HepG2 (cell line): ENCODE measurements at regions not wholly inside any gene's neighbourhood (a gene's known extent, or its start where the extent isn't known, plus 50 kb on each side); places are given as distances from the start of the nearest gene placed in this dataset.

Source experiments
- ATAC-seq: fragments of 200-7000 bp; cut with Tn5 transposase; 3 replicates; pipeline ENCODE4 v1.9.1; 2020; ENCODE audit warnings: mild to moderate bottlenecking, moderate library complexity
- BruUV-seq: library from RNA; stranded (reverse); fragments of 400-500 nt; replicated peaks from 2 replicates; lab custom pipeline; 2021; lab: Mats Ljungman, UMichigan
- CTCF ChIA-PET: fragments of 300-600 bp; formaldehyde crosslinking; extraction: SDS; loops from one replicate; lab custom pipeline; 2021; ENCODE audit warnings: low total read pairs, inconsistent platforms, low intra/inter-chr PET ratio; lab: Yijun Ruan, JAX
- POLR2A ChIA-PET: fragments of 350-600 bp; sonication (Branson Sonifier 250); formaldehyde crosslinking; loops from one replicate; lab custom pipeline; 2020; ENCODE audit warnings: antibody characterized with exemption, inconsistent platforms; lab: Yijun Ruan, JAX
- DNase-seq: peaks from one replicate; pipeline ENCODE4 v3.0.0-alpha.2; 2015; ENCODE audit warnings: low spot score
- FAIRE-seq: peaks from 3 replicates; lab custom pipeline; 2011; peaks lifted over from hg19 to GRCh38; lab: Jason Lieb, UNC
- H2AFZ ChIP-seq: one replicate; pipeline ENCODE4 v1.6.1; 2011; ENCODE audit warnings: low read length, inconsistent platforms
- H3K27ac ChIP-seq: fragments of 300-600 bp; 3 replicates; pipeline ENCODE4 v1.8.0; 2011; ENCODE audit warnings: mixed run types, mild to moderate bottlenecking, mixed read lengths, low read length, inconsistent platforms; ENCODE audit not compliant: insufficient read depth; ENCODE audit errors: extremely low read length
- H3K27me3 ChIP-seq, 2 experiments: fragments of 200-600 bp in 1 of 2; 2 replicates in 1 of 2; 3 replicates in 1 of 2; pipeline versions ENCODE4 v1.6.0 to v1.8.0; 2011; ENCODE audit warnings: low read length in 2 of 2, mild to moderate bottlenecking in 2 of 2, moderate library complexity in 2 of 2, inconsistent platforms in 1 of 2; ENCODE audit not compliant: insufficient read depth in 2 of 2, control insufficient read depth in 1 of 2
- H3K36me3 ChIP-seq, 2 experiments: fragments of 200-600 bp in 1 of 2; replicated peaks in 1 of 2; 2 replicates in 1 of 2; 3 replicates in 1 of 2; pipeline versions ENCODE4 v1.5.1 to v1.8.0; 2011; ENCODE audit warnings: low read length in 2 of 2, inconsistent platforms in 1 of 2; ENCODE audit not compliant: insufficient read depth in 2 of 2, control insufficient read depth in 1 of 2
- H3K4me1 ChIP-seq: 2 replicates; pipeline ENCODE4 v1.5.1; 2012; ENCODE audit warnings: low read length, inconsistent platforms; ENCODE audit not compliant: insufficient read depth
- H3K4me2 ChIP-seq: 2 replicates; pipeline ENCODE4 v1.6.0; 2011; ENCODE audit warnings: low read depth, low read length, inconsistent platforms
- H3K4me3 ChIP-seq, 3 experiments: fragments of 200-600 bp in 1 of 3; sonication (generic), shearing (Covaris generic) in 1 of 3; replicated peaks in 1 of 3; 2 replicates each; pipeline ENCODE4 v1.5.1; 2011 to 2016; ENCODE audit warnings: low read length in 3 of 3, inconsistent platforms in 2 of 3, low read depth in 2 of 3, mild to moderate bottlenecking in 2 of 3, control low read depth in 1 of 3, mixed read lengths in 1 of 3; ENCODE audit not compliant: insufficient read depth in 1 of 3
- H3K79me2 ChIP-seq: one replicate; pipeline ENCODE4 v1.6.1; 2011; ENCODE audit warnings: low read length, inconsistent platforms; ENCODE audit not compliant: insufficient read depth
- H3K9ac ChIP-seq: 2 replicates; pipeline ENCODE4 v1.6.0; 2011; ENCODE audit warnings: mild to moderate bottlenecking, low read depth, low read length, inconsistent platforms; ENCODE audit not compliant: insufficient read depth
- H3K9me3 ChIP-seq: 2 replicates; pipeline ENCODE4 v1.5.1; 2012; ENCODE audit warnings: mild to moderate bottlenecking, low read length
- H4K20me1 ChIP-seq: 2 replicates; pipeline ENCODE4 v1.6.0; 2011; ENCODE audit warnings: inconsistent platforms, mild to moderate bottlenecking, low read length, moderate library complexity; ENCODE audit not compliant: insufficient read depth
- BHLHE40 ChIP-seq: IDR thresholded peaks from 2 replicates; pipeline ENCODE4 v1.6.1; 2011; ENCODE audit warnings: low read length, improper control_type of control experiment
- DPF2 ChIP-seq: sonication (generic); formaldehyde crosslinking; IDR thresholded peaks from 2 replicates; pipeline ENCODE4 v1.4.0; 2020; ENCODE audit warnings: mild to moderate bottlenecking, low read depth, missing genetic modification reagents, borderline replicate concordance
- GATAD1 ChIP-seq: IDR thresholded peaks from 2 replicates; pipeline ENCODE4 v1.6.1; 2016; ENCODE audit warnings: missing genetic modification reagents, missing compliant biosample characterization
- ZNF350 ChIP-seq: sonication (generic); formaldehyde crosslinking; IDR thresholded peaks from 2 replicates; pipeline ENCODE4 v1.4.0; 2020; ENCODE audit warnings: mild to moderate bottlenecking, low read depth, missing genetic modification reagents, borderline replicate concordance
- ZNF878 ChIP-seq: sonication (generic); formaldehyde crosslinking; IDR thresholded peaks from 2 replicates; pipeline ENCODE4 v1.8.1; 2023; ENCODE audit warnings: mild to moderate bottlenecking, missing genetic modification reagents, moderate library complexity
- WGBS: methylation state at CpG from one replicate; pipeline ENCODE4 v1.1.6; 2017; ENCODE audit warnings: low lambda C conversion rate; 5-methylcytosine and 5-hydroxymethylcytosine counted together
- in situ Hi-C: cut with HindIII; loops from 2 replicates; pipeline ENCODE4 v1.10.0; 2017; ENCODE audit warnings: low pct_unique_long_range_greater_than_20kb; ENCODE audit not compliant: extremely low pct_ligation_motif_present
- intact Hi-C: fragments of 100-400 bp; cut with micrococcal nuclease; formaldehyde crosslinking; loops from one replicate; pipeline ENCODE4 v1.10.0; 2022; ENCODE audit not compliant: unreplicated experiment
- TF ChIP-seq, protein P1 (sequence below): sonication (generic); formaldehyde crosslinking; IDR thresholded peaks from 2 replicates; pipeline ENCODE4 v1.8.1; 2023; ENCODE audit warnings: mild to moderate bottlenecking, missing genetic modification reagents
- TF ChIP-seq, protein P2 (sequence below): sonication (generic); formaldehyde crosslinking; IDR thresholded peaks from 2 replicates; pipeline ENCODE4 v1.4.0; 2020; ENCODE audit warnings: mild to moderate bottlenecking, missing genetic modification reagents

DNA sequence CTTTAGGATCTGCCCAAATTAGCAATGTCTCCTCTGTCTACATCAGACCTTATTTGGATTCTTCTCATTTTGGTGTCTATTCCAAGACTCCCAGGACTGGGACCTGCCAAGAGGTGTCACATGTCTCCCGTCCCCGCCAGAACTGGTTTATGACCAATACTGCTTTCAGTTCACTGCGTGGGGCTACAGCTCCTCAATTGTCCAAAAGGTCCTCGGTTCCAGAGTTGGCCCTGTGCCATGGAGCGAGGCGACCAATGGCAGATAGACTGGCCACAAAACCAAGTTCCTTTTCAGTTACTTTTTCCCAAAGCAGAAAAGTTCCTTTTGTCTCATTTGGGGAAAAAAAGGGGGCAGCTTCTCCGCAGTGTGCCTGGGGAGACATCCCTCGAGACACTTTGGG lies 144.1 kb upstream of the ZNF236 start (continued):
- TF ChIP-seq, protein P1, sequence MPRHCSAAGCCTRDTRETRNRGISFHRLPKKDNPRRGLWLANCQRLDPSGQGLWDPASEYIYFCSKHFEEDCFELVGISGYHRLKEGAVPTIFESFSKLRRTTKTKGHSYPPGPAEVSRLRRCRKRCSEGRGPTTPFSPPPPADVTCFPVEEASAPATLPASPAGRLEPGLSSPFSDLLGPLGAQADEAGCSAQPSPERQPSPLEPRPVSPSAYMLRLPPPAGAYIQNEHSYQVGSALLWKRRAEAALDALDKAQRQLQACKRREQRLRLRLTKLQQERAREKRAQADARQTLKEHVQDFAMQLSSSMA = no peak
- TF ChIP-seq DPF2 = no peak

DNA sequence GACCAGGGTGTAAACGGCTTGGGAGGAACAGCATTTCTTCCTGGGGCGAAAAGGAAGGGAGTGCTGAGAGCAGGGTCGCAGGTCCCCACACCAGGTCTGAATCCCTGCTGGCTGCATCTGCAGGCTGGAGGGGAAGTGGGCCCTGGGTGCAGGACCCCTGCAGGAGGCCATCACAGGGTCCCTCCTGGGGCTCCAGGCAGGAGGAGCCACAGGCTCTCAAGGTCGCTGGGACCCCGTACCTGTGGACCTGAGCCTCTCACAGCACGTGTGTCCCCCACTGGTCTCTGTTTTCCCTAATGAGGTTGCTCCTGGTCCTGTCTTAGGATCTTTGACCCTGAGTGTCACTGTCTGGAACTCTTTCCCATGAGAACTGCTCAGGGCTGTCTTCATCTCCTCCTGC lies 147.8 kb upstream of the ZNF236 start:
- Histone ChIP-seq H3K4me1 (no peaks in the 10 kb centered on the region), H4K20me1 (no peaks in the 10 kb centered on the region), H3K27ac (no peak overlapping the region), H3K9me3 (no peaks in the 10 kb centered on the region), H2AFZ (no peak overlapping the region), H3K36me3 (no peaks in the 10 kb centered on the region), H3K27me3 (peaks cover 1 to 41% of the 10 kb centered on the region in 2 experiments), H3K9ac (no peak overlapping the region), H3K79me2 (no peaks in the 10 kb centered on the region), H3K4me3 (no peak overlapping the region), H3K4me2 (no peak overlapping the region)
- FAIRE-seq = no peak
- no peak for ATAC-seq
- in situ Hi-C loops (no loop called here), intact Hi-C loops (no loop called here)
- BruUV-seq = no TSS peak
- POLR2A ChIA-PET = no interaction called here
- CTCF ChIA-PET = no interaction called here
- DNase-seq = no peak
- no peak for TF ChIP-seq GATAD1
- WGBS = 26% methylated on average over 4 of the region's 6 CpGs

DNA sequence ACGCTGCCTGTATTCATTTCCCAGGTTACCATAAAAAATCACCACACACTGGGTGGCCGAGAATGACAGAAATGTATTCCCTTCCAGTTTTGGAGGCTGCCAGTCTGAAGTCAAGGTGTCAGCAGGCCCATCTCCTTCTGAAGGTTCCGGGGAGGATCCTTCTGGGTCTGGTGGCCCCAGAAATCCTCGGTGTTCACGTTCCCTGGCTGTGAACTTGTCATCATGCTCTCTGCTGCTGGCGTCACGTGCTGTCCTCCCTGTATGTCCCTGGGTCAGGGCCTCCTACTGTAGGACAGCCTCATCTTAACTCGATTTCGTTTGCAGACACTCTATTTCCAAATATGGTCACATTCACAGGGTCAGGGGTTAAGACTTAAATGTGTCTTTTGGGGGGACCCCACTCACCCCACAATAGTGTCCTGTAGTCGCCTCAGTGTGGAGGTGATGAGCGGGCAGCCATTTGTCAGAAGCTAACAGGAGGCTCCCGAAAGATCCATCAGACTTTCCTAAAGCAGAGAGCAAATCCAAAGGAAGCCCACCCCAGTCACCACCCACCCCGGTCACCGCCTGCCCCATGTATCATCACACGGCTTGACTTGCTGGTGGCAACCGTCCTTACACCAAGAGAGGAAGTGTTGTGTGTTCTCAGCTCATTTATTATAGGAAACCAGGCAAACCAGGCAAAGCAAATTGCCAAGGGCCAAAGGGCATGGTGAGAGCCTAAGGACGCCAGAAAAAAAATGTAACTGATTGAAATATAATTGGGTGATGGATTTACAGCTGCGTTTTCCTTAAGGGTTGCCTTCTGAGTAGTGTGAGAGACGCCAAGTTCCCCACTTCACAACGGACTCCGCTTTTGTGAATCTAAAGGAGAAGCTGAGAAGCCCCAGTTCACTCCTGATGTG lies 148.8 kb upstream of the ZNF236 start:
- no peaks in the 10 kb centered on the region for H3K4me1 ChIP-seq
- CTCF ChIA-PET = no interaction called here
- DNase-seq = no peak
- no peaks in the 10 kb centered on the region for H4K20me1 ChIP-seq
- H3K27me3 ChIP-seq = peaks cover 1 to 38% of the 10 kb centered on the region in 2 experiments; a peak in 4 of 5 replicates
- BruUV-seq = no TSS peak
- no peak overlapping the region for H3K9ac ChIP-seq
- no peak overlapping the region for H3K27ac ChIP-seq
- no peak for ATAC-seq
- H2AFZ ChIP-seq = no peak overlapping the region
- no peaks in the 10 kb centered on the region for H3K79me2 ChIP-seq
- H3K4me3 ChIP-seq = no peak overlapping the region
- intact Hi-C loops (no loop called here), in situ Hi-C loops (no loop called here)
- H3K36me3 ChIP-seq = no peaks in the 10 kb centered on the region
- 41% methylated on average over 15 of the region's 21 CpGs for WGBS
- TF ChIP-seq ZNF878 (CRISPR knock-in tag) = no peak
- no peak for TF ChIP-seq BHLHE40
- TF ChIP-seq, protein P2, sequence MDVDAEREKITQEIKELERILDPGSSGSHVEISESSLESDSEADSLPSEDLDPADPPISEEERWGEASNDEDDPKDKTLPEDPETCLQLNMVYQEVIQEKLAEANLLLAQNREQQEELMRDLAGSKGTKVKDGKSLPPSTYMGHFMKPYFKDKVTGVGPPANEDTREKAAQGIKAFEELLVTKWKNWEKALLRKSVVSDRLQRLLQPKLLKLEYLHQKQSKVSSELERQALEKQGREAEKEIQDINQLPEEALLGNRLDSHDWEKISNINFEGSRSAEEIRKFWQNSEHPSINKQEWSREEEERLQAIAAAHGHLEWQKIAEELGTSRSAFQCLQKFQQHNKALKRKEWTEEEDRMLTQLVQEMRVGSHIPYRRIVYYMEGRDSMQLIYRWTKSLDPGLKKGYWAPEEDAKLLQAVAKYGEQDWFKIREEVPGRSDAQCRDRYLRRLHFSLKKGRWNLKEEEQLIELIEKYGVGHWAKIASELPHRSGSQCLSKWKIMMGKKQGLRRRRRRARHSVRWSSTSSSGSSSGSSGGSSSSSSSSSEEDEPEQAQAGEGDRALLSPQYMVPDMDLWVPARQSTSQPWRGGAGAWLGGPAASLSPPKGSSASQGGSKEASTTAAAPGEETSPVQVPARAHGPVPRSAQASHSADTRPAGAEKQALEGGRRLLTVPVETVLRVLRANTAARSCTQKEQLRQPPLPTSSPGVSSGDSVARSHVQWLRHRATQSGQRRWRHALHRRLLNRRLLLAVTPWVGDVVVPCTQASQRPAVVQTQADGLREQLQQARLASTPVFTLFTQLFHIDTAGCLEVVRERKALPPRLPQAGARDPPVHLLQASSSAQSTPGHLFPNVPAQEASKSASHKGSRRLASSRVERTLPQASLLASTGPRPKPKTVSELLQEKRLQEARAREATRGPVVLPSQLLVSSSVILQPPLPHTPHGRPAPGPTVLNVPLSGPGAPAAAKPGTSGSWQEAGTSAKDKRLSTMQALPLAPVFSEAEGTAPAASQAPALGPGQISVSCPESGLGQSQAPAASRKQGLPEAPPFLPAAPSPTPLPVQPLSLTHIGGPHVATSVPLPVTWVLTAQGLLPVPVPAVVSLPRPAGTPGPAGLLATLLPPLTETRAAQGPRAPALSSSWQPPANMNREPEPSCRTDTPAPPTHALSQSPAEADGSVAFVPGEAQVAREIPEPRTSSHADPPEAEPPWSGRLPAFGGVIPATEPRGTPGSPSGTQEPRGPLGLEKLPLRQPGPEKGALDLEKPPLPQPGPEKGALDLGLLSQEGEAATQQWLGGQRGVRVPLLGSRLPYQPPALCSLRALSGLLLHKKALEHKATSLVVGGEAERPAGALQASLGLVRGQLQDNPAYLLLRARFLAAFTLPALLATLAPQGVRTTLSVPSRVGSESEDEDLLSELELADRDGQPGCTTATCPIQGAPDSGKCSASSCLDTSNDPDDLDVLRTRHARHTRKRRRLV (CRISPR knock-in tag) = no peak
- no peak for TF ChIP-seq ZNF350 (CRISPR knock-in tag)
- TF ChIP-seq, all 625 proteins: peak for 0
- no peak overlapping the region for H3K4me2 ChIP-seq
- POLR2A ChIA-PET = no interaction called here
- FAIRE-seq = no peak
- no peaks in the 10 kb centered on the region for H3K9me3 ChIP-seq
